HG02981 (cell line): ENCODE measurements at regions not wholly inside any gene's neighbourhood (a gene's known extent, or its start where the extent isn't known, plus 50 kb on each side); places are given as distances from the start of the nearest gene placed in this dataset.

Source experiments
- ATAC-seq: cut with Tn5 transposase; IDR thresholded peaks from one replicate; pipeline ENCODE4 v1.9.1; 2021; ENCODE audit warnings: mild to moderate bottlenecking, moderate library complexity; ENCODE audit not compliant: unreplicated experiment

DNA sequence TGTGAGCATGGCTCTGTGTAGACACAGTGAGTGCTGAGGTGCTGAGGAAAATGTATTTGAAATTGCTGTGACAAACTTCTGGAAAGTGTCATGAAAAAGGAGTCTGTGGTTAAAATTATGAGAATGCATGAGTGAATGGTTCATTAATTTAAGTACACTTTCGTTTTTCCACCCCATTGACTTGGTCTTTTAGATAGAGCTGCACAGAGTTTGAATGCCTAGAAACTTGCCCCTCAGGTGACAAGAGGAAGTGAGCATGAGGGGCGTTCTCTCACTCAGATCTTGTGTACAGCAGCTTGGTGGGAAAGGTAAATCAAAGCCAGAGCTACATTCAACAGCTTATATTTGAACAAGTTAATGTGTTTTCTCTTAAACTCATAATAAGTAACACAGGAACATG lies 296.8 kb downstream of the WDR72 start:
- ATAC-seq: no peak

DNA sequence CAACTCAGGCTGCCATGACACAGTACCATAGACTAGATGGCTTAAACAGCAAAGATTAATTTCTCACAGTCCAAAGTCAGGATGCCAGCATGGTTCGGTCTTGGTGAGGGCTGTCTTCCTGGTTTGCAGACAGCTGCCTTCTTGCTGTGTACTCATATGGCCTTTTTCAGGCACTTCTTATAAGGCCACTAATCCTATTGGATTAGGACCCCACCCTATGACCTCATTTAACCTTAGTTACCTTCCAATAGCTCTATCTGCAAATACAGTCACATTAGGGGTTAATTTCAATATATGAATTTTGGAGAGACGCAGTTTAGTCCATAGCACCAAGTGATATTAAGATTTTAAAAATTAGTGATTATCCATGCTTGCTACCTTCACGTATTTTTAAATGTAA lies 297.8 kb downstream of the WDR72 start:
- no peak for ATAC-seq

GRCh38 chr15:53458736-53459135 lies 300.7 kb downstream of the WDR72 start:
- ATAC-seq: no peak

DNA sequence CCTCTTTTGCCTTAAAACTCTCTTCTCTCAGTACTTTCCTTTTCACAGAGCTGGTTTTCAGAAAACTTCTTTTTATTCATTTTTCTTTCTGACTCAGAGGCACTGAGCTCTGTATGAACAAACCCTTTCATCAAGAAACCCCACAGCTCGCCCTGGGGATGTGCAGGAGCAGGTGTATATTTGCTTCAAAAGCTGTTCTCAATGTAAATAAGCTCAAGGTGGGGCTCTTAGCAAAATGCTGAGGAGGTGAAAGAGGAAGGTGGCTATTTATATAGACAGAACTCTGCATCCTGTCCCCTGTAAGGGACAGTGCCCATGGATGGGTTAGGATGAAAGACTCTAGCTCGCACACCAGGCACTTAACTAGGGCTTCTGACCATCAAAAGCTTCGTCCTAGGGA lies 302.0 kb downstream of the WDR72 start:
- no peak for ATAC-seq

DNA sequence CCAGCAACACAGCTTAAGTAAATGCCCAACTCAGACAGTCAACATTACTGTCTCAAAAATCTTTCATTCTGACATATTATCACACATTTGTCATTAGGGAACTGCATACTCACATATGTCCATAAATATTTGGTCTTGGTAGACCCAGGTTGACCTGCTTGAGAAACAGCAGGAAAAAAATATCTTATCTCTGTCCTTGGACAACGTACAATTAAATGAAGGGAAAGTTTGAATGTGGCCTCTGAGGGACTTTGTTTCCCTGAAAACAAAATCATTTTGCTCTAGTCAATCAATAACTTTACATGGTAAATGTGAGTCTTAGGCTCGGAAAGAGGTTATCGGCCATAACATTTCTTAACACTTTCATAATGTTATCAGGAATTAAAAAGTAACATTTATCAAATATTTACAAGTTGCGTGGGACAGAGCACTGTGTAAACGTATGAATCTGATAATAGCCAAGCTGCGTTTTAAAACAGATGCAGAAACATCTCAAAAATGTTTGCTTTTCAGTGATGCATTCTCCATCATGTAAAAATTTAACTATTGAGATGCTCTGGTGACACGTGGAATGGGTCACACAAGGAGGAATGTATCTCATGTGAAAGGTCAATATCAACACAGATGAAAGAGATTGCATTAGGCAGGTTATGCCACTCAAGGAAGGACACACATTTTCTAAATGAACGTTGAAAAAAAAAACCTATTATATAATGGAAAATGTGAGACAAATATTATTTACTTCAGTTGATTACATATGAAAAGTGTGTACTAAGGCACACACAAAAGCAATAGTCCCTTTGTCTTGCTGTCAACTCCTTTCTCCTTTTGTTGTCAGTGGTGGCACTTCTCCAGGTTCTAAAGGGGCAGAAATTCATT lies 304.4 kb downstream of the WDR72 start:
- no peak for ATAC-seq

DNA sequence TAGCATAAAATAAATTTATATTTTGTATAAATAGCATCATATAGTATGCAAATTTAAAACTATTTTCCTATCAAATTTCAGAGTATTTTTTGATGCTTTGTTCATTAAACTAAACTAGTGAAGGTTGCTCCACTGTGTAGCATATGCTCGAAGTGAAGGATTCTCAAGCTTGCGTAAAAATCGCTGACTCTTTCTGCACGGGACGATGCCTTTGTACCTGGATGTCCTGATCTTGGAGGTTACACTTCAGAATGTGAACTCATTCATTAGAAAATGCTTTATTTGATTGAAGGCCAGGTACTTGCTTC lies 305.0 kb downstream of the WDR72 start:
- no peak for ATAC-seq

- no peak for ATAC-seq
These were observed 306.0 kb downstream of the WDR72 start for GRCh38 chr15:53453253-53454105.

- no peak for ATAC-seq
These were observed 311.0 kb downstream of the WDR72 start for GRCh38 chr15:53448232-53449015.

- no peak for ATAC-seq
These were observed 311.7 kb downstream of the WDR72 start for GRCh38 chr15:53447742-53448141.

DNA sequence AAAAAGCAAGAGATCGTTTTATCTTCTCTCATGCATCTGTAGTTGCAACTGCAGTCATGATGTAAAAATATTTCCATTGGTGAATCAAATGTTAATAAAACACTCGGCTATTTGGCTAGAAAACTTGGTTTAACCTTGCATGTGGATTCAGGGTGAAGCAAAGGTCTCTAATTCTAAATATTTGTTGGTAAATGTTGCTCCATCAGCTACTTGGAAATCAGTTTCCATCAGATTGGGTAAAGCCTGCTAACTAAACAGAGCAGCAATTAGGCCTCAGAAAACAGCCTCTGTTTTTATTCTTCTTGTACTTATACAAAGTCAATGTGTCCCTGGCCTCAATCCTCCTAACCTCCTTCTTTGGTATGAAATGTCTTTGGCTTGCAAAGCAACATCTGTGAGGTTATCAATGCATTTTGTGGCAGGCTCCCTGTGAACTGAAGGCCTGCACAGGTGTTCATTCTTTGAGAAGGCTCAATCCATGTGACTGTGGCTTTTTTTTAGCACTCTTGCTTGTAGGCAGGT lies 312.3 kb downstream of the WDR72 start:
- no peak for ATAC-seq

DNA sequence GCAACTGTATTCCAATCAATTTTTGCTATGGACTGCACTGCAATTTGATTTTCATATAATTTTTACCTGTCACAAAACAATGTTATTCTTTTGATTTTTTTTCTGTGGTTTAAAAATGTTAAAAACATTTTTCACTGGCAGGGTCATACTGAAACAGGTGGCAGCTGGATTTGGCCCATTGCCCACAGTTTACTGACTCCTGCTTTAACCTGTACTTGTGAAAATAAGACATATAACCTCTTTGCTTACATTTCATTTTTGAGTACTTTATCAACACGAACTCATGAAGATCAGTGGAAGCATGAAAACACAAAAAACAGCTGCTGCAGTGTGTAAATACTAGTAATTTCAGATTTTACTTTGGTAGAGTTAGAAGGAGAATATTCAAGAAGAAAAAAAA lies 313.1 kb downstream of the WDR72 start:
- ATAC-seq: no peak

GRCh38 chr15:53445531-53445930 lies 313.9 kb downstream of the WDR72 start:
- ATAC-seq: no peak

GRCh38 chr15:53437985-53438841 lies 321.2 kb downstream of the WDR72 start:
- no peak for ATAC-seq

- no peak for ATAC-seq
These were observed 322.1 kb downstream of the WDR72 start for GRCh38 chr15:53437366-53437765.

DNA sequence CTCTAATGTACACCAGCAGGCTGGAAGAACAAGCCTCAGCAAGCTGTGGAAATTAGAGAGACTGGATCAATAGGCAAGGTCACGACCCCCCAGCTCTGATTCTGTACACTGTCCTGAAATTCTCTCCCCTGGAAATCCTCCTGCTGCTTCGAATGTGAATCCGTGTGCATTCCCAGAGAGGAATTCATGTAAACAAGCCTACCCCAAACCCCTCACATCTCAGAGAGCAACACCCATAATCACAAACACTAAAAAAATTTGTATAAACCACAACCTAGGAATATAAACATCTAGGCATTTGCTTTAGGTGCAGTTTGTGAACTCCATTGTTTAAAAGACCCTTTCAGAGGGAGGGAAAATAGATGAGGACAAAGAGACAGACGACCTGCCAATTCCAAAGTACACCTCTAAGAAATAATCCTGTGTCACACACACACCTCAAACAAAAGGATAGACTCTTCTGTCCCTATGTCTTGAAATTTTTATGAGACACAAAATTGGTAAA lies 325.2 kb downstream of the WDR72 start:
- ATAC-seq: no peak

DNA sequence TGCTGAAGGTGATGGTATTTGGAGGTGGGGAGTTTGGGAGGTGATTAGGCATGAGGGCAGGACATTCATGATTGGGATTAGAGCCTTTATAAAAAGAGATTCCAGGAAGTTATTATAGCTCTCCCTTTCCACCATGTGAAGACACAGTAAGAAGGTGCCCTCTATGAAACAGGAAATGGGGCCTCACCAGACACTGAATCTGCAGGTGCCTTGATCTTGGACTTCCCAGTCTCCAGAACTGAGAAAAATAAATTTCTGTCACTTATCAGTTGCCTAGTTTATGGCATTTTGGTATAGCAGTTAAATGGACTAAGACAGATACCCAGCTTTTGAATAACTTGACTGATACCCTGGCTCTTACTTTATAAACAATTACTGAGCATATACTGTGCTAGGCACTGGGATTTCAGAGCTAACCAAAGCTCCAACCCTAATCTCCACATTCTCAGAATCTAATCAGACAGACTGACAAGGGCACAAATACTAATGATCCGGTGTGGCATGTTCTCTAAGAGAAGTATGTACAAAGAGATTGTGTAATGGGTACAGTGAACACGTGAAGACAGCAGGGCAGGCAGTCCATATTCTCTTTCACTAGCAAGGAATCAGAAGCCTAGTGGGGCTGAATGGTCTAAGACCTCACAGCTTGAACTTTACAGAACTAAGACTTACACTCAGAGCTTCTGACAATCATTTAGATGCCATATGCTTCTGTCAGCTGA lies 343.1 kb downstream of the WDR72 start:
- ATAC-seq: no peak

- no peak for ATAC-seq
These were observed 345.3 kb downstream of the WDR72 start for GRCh38 chr15:53414167-53414566.

DNA sequence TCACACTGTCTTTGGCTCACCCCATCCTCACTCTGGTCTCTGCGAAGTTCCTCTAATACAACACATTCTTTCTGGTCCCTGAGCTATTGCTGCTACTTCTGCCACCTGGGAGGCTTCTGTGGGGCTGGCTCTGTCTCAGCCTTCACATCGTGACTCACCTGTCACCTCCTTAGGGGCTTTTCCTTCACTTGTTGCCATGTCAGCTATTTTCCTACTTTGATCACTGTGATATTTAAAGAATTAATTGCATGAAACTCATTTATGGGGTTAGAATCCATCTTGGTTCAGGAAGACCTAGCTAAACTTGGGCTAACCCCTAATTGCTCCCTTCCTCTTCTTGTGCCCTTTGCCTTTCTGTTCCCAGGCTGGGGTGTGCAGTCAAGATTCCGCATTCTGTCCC lies 346.9 kb downstream of the WDR72 start:
- ATAC-seq: no peak

- ATAC-seq: no peak
These were observed 354.5 kb downstream of the WDR72 start for GRCh38 chr15:53404930-53405493.
